Endodermal cell (in vitro differentiated cells): ENCODE measurements at regions not wholly inside any gene's neighbourhood (a gene's known extent, or its start where the extent isn't known, plus 50 kb on each side); places are given as distances from the start of the nearest gene placed in this dataset.

Experiments
- DNase-seq: peaks from one replicate; pipeline ENCODE4 v3.0.0-alpha.2; 2017
- H3K27ac ChIP-seq: 2 replicates; pipeline ENCODE4 v1.5.1; 2013; ENCODE audit warnings: mild to moderate bottlenecking, low read depth, low read length, moderate library complexity
- H3K27me3 ChIP-seq: 2 replicates; pipeline ENCODE4 v1.6.1; 2013; ENCODE audit warnings: mild to moderate bottlenecking, low read length, moderate library complexity; ENCODE audit not compliant: insufficient read depth, control insufficient read depth, poor library complexity, severe bottlenecking
- H3K36me3 ChIP-seq: 2 replicates; pipeline ENCODE4 v1.7.0; 2013; ENCODE audit warnings: mild to moderate bottlenecking, low read length, moderate library complexity; ENCODE audit not compliant: control insufficient read depth, insufficient read depth
- H3K4me1 ChIP-seq: one replicate; pipeline ENCODE4 v1.7.0; 2013; ENCODE audit warnings: low read length; ENCODE audit not compliant: control insufficient read depth, insufficient read depth
- H3K4me3 ChIP-seq: 2 replicates; pipeline ENCODE4 v1.5.1; 2013; ENCODE audit warnings: mild to moderate bottlenecking, low read length, moderate library complexity
- H3K9ac ChIP-seq: 2 replicates; pipeline ENCODE4 v1.6.1; 2013; ENCODE audit warnings: mild to moderate bottlenecking, low read length, moderate library complexity; ENCODE audit not compliant: poor library complexity, severe bottlenecking; ENCODE audit errors: extremely low read depth
- H3K9me3 ChIP-seq: 2 replicates; pipeline ENCODE4 v1.6.1; 2013; ENCODE audit warnings: mild to moderate bottlenecking, low read length, moderate library complexity; ENCODE audit not compliant: control insufficient read depth
- H3K27ac Mint-ChIP-seq: 2 replicates; pipeline ENCODE4 v1.8.0; 2020; ENCODE audit warnings: mixed read lengths
- H3K27me3 Mint-ChIP-seq: 2 replicates; pipeline ENCODE4 v1.8.0; 2021; ENCODE audit warnings: mild to moderate bottlenecking, mixed read lengths; ENCODE audit not compliant: insufficient read depth
- H3K36me3 Mint-ChIP-seq: 2 replicates; pipeline ENCODE4 v1.8.0; 2020; ENCODE audit warnings: low read depth, mixed read lengths
- H3K4me1 Mint-ChIP-seq: 2 replicates; pipeline ENCODE4 v1.8.0; 2020; ENCODE audit warnings: mixed read lengths
- H3K4me3 Mint-ChIP-seq: 2 replicates; pipeline ENCODE4 v1.8.0; 2020; ENCODE audit warnings: mild to moderate bottlenecking, moderate library complexity, mixed read lengths
- H3K9me3 Mint-ChIP-seq: 2 replicates; pipeline ENCODE4 v1.8.0; 2020; ENCODE audit warnings: mild to moderate bottlenecking, mixed read lengths
- CTCF ChIP-seq: fragments of 200-600 bp; sonication (generic); conservative IDR thresholded peaks from 2 replicates; pipeline ENCODE4 v1.5.0; 2021; ENCODE audit warnings: antibody characterized with exemption, mild to moderate bottlenecking
- WGBS, 2 experiments: methylation state at CpG; one replicate each; pipeline versions ENCODE4 v1.1.5 to v1.1.7; 2013; ENCODE audit warnings: missing lambda C conversion rate in 2 of 2, mixed read lengths in 1 of 2; ENCODE audit not compliant: insufficient coverage in 1 of 2, insufficient read length in 1 of 2; 5-methylcytosine and 5-hydroxymethylcytosine counted together

DNA sequence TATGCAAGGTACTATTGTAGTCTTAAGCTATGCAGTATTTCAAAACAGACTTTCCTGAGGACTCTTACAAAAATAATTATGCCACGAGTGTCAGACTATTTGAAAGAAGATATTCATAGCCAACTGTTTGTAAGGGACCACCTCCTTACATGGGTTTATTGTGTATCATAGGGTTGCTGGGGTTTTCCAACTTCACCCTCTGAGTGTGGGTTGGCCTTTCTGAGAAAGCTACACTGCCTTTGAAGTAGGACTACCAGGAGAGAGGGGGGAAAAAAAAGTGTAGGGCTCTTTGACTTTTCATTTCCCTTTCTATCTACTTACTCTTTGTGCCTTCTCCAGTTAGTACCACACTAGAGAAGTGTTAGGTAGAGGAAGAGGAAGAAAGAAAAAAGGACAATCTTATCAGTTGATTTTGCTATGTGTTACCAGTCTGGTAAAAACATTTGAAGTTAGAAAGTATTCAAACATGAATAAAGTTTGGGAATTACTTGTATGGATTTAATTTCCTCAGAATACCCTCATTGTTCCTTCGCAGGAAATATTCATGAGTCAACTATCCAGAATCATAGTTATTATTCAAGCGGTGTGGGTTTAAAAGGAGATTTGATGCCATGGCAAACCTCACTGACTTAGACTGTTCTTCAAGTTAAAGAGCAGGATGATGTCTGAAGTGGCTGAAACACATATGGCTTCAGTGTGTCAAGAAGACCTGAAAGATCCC, 329.3 kb upstream of the THBS1 start:
- no peaks in the 10 kb centered on the region for H3K27me3 ChIP-seq
- no peaks in the 10 kb centered on the region for H3K4me1 Mint-ChIP-seq
- H3K36me3 ChIP-seq = no peaks in the 10 kb centered on the region
- H3K4me3 ChIP-seq = no peak overlapping the region
- H3K36me3 Mint-ChIP-seq = no peaks in the 10 kb centered on the region
- H3K4me3 Mint-ChIP-seq = no peak overlapping the region
- H3K27ac ChIP-seq = no peak overlapping the region
- no peak overlapping the region for H3K9ac ChIP-seq
- 93 to 100% methylated on average over 1 to 3 of the region's 3 CpGs for WGBS, 2 experiments
- no peak for DNase-seq
- no peaks in the 10 kb centered on the region for H3K9me3 Mint-ChIP-seq
- H3K27me3 Mint-ChIP-seq = peaks cover 2% of the 10 kb centered on the region
- H3K27ac Mint-ChIP-seq = no peak overlapping the region
- H3K9me3 ChIP-seq = no peaks in the 10 kb centered on the region
- no peak for TF ChIP-seq CTCF
- H3K4me1 ChIP-seq = no peaks in the 10 kb centered on the region

GRCh38 chr15:39252134-39252470, 328.8 kb upstream of the THBS1 start:
- no peaks in the 10 kb centered on the region for H3K9me3 Mint-ChIP-seq
- H3K4me3 ChIP-seq = no peak overlapping the region
- H3K27me3 ChIP-seq = no peaks in the 10 kb centered on the region
- H3K4me1 ChIP-seq = no peaks in the 10 kb centered on the region
- H3K9ac ChIP-seq = no peak overlapping the region
- 83% methylated on average over 4 of the region's 4 CpGs; no CpG with 5 or more reads in 1 of the 2 experiments for WGBS, 2 experiments
- H3K36me3 Mint-ChIP-seq = no peaks in the 10 kb centered on the region
- TF ChIP-seq CTCF = no peak
- H3K36me3 ChIP-seq = no peaks in the 10 kb centered on the region
- no peak overlapping the region for H3K27ac ChIP-seq
- H3K9me3 ChIP-seq = no peaks in the 10 kb centered on the region
- no peak for DNase-seq
- H3K27ac Mint-ChIP-seq = no peak overlapping the region
- H3K27me3 Mint-ChIP-seq = peaks cover 2% of the 10 kb centered on the region
- H3K4me3 Mint-ChIP-seq = no peak overlapping the region
- H3K4me1 Mint-ChIP-seq = no peaks in the 10 kb centered on the region

- Histone ChIP-seq H3K9ac (no peak overlapping the region), H3K27ac (no peak overlapping the region), H3K9me3 (no peaks in the 10 kb centered on the region), H3K4me3 (no peak overlapping the region), H3K36me3 (no peaks in the 10 kb centered on the region), H3K27me3 (no peaks in the 10 kb centered on the region), H3K4me1 (no peaks in the 10 kb centered on the region)
- peaks cover 2% of the 10 kb centered on the region for H3K27me3 Mint-ChIP-seq
- DNase-seq = no peak
- no peaks in the 10 kb centered on the region for H3K9me3 Mint-ChIP-seq
- H3K36me3 Mint-ChIP-seq = no peaks in the 10 kb centered on the region
- no peaks in the 10 kb centered on the region for H3K4me1 Mint-ChIP-seq
- no peak overlapping the region for H3K4me3 Mint-ChIP-seq
- WGBS, 2 experiments = 83 to 91% methylated on average over 1 of the region's 1 CpG
- TF ChIP-seq CTCF = no peak
- H3K27ac Mint-ChIP-seq = no peak overlapping the region
Observed at GRCh38 chr15:39253552-39253951, 327.3 kb upstream of the THBS1 start.
